ENCODE measurements at regions not wholly inside any gene's neighbourhood (a gene's known extent, or its start where the extent isn't known, plus 50 kb on each side); places are given as distances from the start of the nearest gene placed in this dataset.

- Mint-ChIP-seq H3K36me3 (ENCODE audit: low read depth) (no peaks in the 10 kb centered on the region), H3K4me1 (no peaks in the 10 kb centered on the region), H3K4me3 (no peak overlapping the region), H3K27ac (no peak overlapping the region), H3K27me3 (peaks cover 12% of the 10 kb centered on the region)
- ATAC-seq (no peak), DNase-seq (no peak)
- no peaks in the 10 kb centered on the region for H3K9me3 ChIP-seq (ENCODE audit: control insufficient read depth, low read length, poor library complexity, severe bottlenecking)
These were observed 452.2 kb downstream of the LTN1 start for GRCh38 chr21:28540514-28540913.

GRCh38 chr21:28539623-28539988 is 453.1 kb downstream of the LTN1 start:
- no peaks in the 10 kb centered on the region for H3K9me3 ChIP-seq (ENCODE audit: control insufficient read depth, low read length, poor library complexity, severe bottlenecking)
- ATAC-seq (no peak), DNase-seq (no peak)
- Mint-ChIP-seq H3K36me3 (ENCODE audit: low read depth) (peaks cover 4% of the 10 kb centered on the region), H3K4me3 (no peak overlapping the region), H3K27ac (no peak overlapping the region), H3K4me1 (no peaks in the 10 kb centered on the region), H3K27me3 (peaks cover 21% of the 10 kb centered on the region)

- Mint-ChIP-seq H3K4me1 (no peaks in the 10 kb centered on the region), H3K27ac (no peak overlapping the region), H3K4me3 (no peak overlapping the region), H3K36me3 (ENCODE audit: low read depth) (peaks cover 4% of the 10 kb centered on the region), H3K27me3 (peaks cover 26% of the 10 kb centered on the region)
- no peak for DNase-seq
- H3K9me3 ChIP-seq (ENCODE audit: control insufficient read depth, low read length, poor library complexity, severe bottlenecking), result no peaks in the 10 kb centered on the region
- ATAC-seq, result no peak
These were observed 453.6 kb downstream of the LTN1 start for GRCh38 chr21:28538987-28539622.

GRCh38 chr21:28537371-28538079 is 455.2 kb downstream of the LTN1 start:
- peaks cover 4% of the 10 kb centered on the region for H3K36me3 Mint-ChIP-seq (ENCODE audit: low read depth)
- no peak overlapping the region for H3K27ac Mint-ChIP-seq
- H3K4me1 Mint-ChIP-seq, result no peaks in the 10 kb centered on the region
- H3K4me3 Mint-ChIP-seq, result no peak overlapping the region
- no peaks in the 10 kb centered on the region for H3K9me3 ChIP-seq (ENCODE audit: control insufficient read depth, low read length, poor library complexity, severe bottlenecking)
- no peak for DNase-seq
- H3K27me3 Mint-ChIP-seq, result peaks cover 33% of the 10 kb centered on the region
- no peak for ATAC-seq

- H3K4me3 Mint-ChIP-seq, result no peak overlapping the region
These were observed 460.2 kb downstream of the LTN1 start for GRCh38 chr21:28532446-28532845.

GRCh38 chr21:28523367-28523766 is 469.3 kb downstream of the LTN1 start:
- DNase-seq (no peak), ATAC-seq (no peak)
- peaks cover 3% of the 10 kb centered on the region for H3K4me1 Mint-ChIP-seq
- no peak overlapping the region for H3K4me3 Mint-ChIP-seq
- peaks cover 8% of the 10 kb centered on the region for H3K27me3 Mint-ChIP-seq
- H3K27ac Mint-ChIP-seq, result no peak overlapping the region
- H3K9me3 ChIP-seq (ENCODE audit: control insufficient read depth, low read length, poor library complexity, severe bottlenecking), result no peaks in the 10 kb centered on the region
- no peaks in the 10 kb centered on the region for H3K36me3 Mint-ChIP-seq (ENCODE audit: low read depth)

More at GRCh38 chr21:28532446-28532845, 460.2 kb downstream of the LTN1 start:
- no peaks in the 10 kb centered on the region for H3K9me3 ChIP-seq (ENCODE audit: control insufficient read depth, low read length, poor library complexity, severe bottlenecking)
- ATAC-seq (no peak), DNase-seq (no peak)
- Mint-ChIP-seq H3K36me3 (ENCODE audit: low read depth) (peaks cover 4% of the 10 kb centered on the region), H3K27me3 (peaks cover 45% of the 10 kb centered on the region), H3K27ac (no peak overlapping the region), H3K4me1 (no peaks in the 10 kb centered on the region)

GRCh38 chr21:28522014-28522799 is 470.5 kb downstream of the LTN1 start:
- DNase-seq, result no peak
- H3K9me3 ChIP-seq (ENCODE audit: control insufficient read depth, low read length, poor library complexity, severe bottlenecking), result no peaks in the 10 kb centered on the region
- Mint-ChIP-seq H3K4me1 (peaks cover 3% of the 10 kb centered on the region), H3K4me3 (no peak overlapping the region), H3K36me3 (ENCODE audit: low read depth) (no peaks in the 10 kb centered on the region), H3K27ac (no peak overlapping the region), H3K27me3 (peaks cover 5% of the 10 kb centered on the region)
- ATAC-seq, result no peak

GRCh38 chr21:28518630-28519029 is 474.0 kb downstream of the LTN1 start:
- H3K9me3 ChIP-seq (ENCODE audit: control insufficient read depth, low read length, poor library complexity, severe bottlenecking), result no peaks in the 10 kb centered on the region
- Mint-ChIP-seq H3K4me1 (peaks cover 3% of the 10 kb centered on the region), H3K27me3 (no peaks in the 10 kb centered on the region), H3K4me3 (no peak overlapping the region), H3K27ac (no peak overlapping the region), H3K36me3 (ENCODE audit: low read depth) (no peaks in the 10 kb centered on the region)
- ATAC-seq (no peak), DNase-seq (no peak)

GRCh38 chr21:28516991-28517592 is 475.6 kb downstream of the LTN1 start:
- no peaks in the 10 kb centered on the region for H3K9me3 ChIP-seq (ENCODE audit: control insufficient read depth, low read length, poor library complexity, severe bottlenecking)
- H3K36me3 Mint-ChIP-seq (ENCODE audit: low read depth), result no peaks in the 10 kb centered on the region
- H3K4me1 Mint-ChIP-seq, result no peaks in the 10 kb centered on the region
- H3K4me3 Mint-ChIP-seq, result no peak overlapping the region
- H3K27ac Mint-ChIP-seq, result peak overlapping the region; percentile 49
- H3K27me3 Mint-ChIP-seq, result no peaks in the 10 kb centered on the region
- ATAC-seq (peak; percentile 91), DNase-seq (peak; percentile 25 to 49 (median 27))

- H3K27ac Mint-ChIP-seq, result no peak overlapping the region
- no peaks in the 10 kb centered on the region for H3K27me3 Mint-ChIP-seq
- DNase-seq (no peak), ATAC-seq (no peak)
- H3K9me3 ChIP-seq (ENCODE audit: control insufficient read depth, low read length, poor library complexity, severe bottlenecking), result no peaks in the 10 kb centered on the region
- H3K4me3 Mint-ChIP-seq, result no peak overlapping the region
- H3K4me1 Mint-ChIP-seq, result no peaks in the 10 kb centered on the region
- H3K36me3 Mint-ChIP-seq (ENCODE audit: low read depth), result no peaks in the 10 kb centered on the region
These were observed 476.7 kb downstream of the LTN1 start for GRCh38 chr21:28516021-28516420.

GRCh38 chr21:28513428-28513827 is 479.2 kb downstream of the LTN1 start:
- Mint-ChIP-seq H3K27ac (no peak overlapping the region), H3K36me3 (ENCODE audit: low read depth) (no peaks in the 10 kb centered on the region), H3K4me3 (no peak overlapping the region), H3K4me1 (no peaks in the 10 kb centered on the region), H3K27me3 (peaks cover 11% of the 10 kb centered on the region)
- ATAC-seq (no peak), DNase-seq (no peak)
- H3K9me3 ChIP-seq (ENCODE audit: control insufficient read depth, low read length, poor library complexity, severe bottlenecking), result no peaks in the 10 kb centered on the region

- no peak for ATAC-seq
These were observed 483.6 kb downstream of the LTN1 start for GRCh38 chr21:28509031-28509430.

GRCh38 chr21:28508126-28508525 is 484.6 kb downstream of the LTN1 start:
- H3K27me3 Mint-ChIP-seq, result peaks cover 11% of the 10 kb centered on the region
- DNase-seq, result no peak

More at GRCh38 chr21:28509031-28509430, 483.6 kb downstream of the LTN1 start:
- H3K27ac Mint-ChIP-seq, result no peak overlapping the region
- H3K27me3 Mint-ChIP-seq, result peaks cover 11% of the 10 kb centered on the region
- H3K36me3 Mint-ChIP-seq (ENCODE audit: low read depth), result no peaks in the 10 kb centered on the region
- no peaks in the 10 kb centered on the region for H3K4me1 Mint-ChIP-seq
- DNase-seq, result no peak
- H3K9me3 ChIP-seq (ENCODE audit: control insufficient read depth, low read length, poor library complexity, severe bottlenecking), result peaks cover 2% of the 10 kb centered on the region
- no peak overlapping the region for H3K4me3 Mint-ChIP-seq

More at GRCh38 chr21:28508126-28508525, 484.6 kb downstream of the LTN1 start:
- H3K4me3 Mint-ChIP-seq, result no peak overlapping the region
- H3K27ac Mint-ChIP-seq, result no peak overlapping the region
- no peak for ATAC-seq
- no peaks in the 10 kb centered on the region for H3K4me1 Mint-ChIP-seq
- no peaks in the 10 kb centered on the region for H3K36me3 Mint-ChIP-seq (ENCODE audit: low read depth)
- H3K9me3 ChIP-seq (ENCODE audit: control insufficient read depth, low read length, poor library complexity, severe bottlenecking), result peaks cover 2% of the 10 kb centered on the region
